K562 (cell line): ENCODE measurements at regions not wholly inside any gene's neighbourhood (a gene's known extent, or its start where the extent isn't known, plus 50 kb on each side); places are given as distances from the start of the nearest gene placed in this dataset.

ENCODE experiments used
- ATAC-seq: fragments of 200-7000 bp; cut with Tn5 transposase; 3 replicates; pipeline ENCODE4 v1.9.1; 2020; ENCODE audit warnings: moderate library complexity
- BruUV-seq: library from RNA; stranded (reverse); fragments of 400-500 nt; replicated peaks from 2 replicates; lab custom pipeline; 2021; lab: Mats Ljungman, UMichigan
- CTCF ChIA-PET: fragments of 300-600 bp; formaldehyde crosslinking; extraction: SDS; loops from one replicate; lab custom pipeline; 2021; ENCODE audit warnings: low intra/inter-chr PET ratio; lab: Yijun Ruan, JAX
- POLR2A ChIA-PET: fragments of 300-600, 350-650 bp; sonication (Branson Sonifier 250); formaldehyde crosslinking; extraction: SDS; loops from one replicate; lab custom pipeline; 2021; ENCODE audit warnings: antibody characterized with exemption, inconsistent platforms; lab: Yijun Ruan, JAX
- DNase-seq, 4 experiments: peaks; one replicate each; pipeline versions ENCODE4 v3.0.0 to v3.0.0-alpha.2; 2011 to 2018; ENCODE audit warnings: low spot score in 3 of 4, mixed read lengths in 3 of 4; ENCODE audit errors: extremely low read depth in 1 of 4
- FAIRE-seq: peaks from 2 replicates; lab custom pipeline; 2011; peaks lifted over from hg19 to GRCh38; lab: Jason Lieb, UNC
- H2AFZ ChIP-seq: 2 replicates; pipeline ENCODE4 v1.6.0; 2011; ENCODE audit warnings: low read depth, low read length, control low read depth, inconsistent platforms
- H3K27ac ChIP-seq: fragments of 200-600 bp; 3 replicates; pipeline ENCODE4 v1.8.0; 2011; ENCODE audit warnings: low read depth, mild to moderate bottlenecking, control low read depth, inconsistent platforms, low read length, moderate library complexity, mixed read lengths; ENCODE audit errors: extremely low read depth
- H3K27me3 ChIP-seq, 2 experiments: fragments of 300-600 bp in 1 of 2; 2 replicates in 1 of 2; 3 replicates in 1 of 2; pipeline versions ENCODE4 v1.6.0 to v1.8.0; 2011; ENCODE audit warnings: inconsistent platforms in 2 of 2, low read length in 2 of 2, mild to moderate bottlenecking in 1 of 2, mixed read lengths in 1 of 2, moderate library complexity in 1 of 2; ENCODE audit not compliant: control insufficient read depth in 2 of 2, insufficient read depth in 2 of 2
- H3K36me3 ChIP-seq: fragments of 300-600 bp; 3 replicates; pipeline ENCODE4 v1.8.0; 2011; ENCODE audit warnings: mild to moderate bottlenecking, low read length, inconsistent platforms; ENCODE audit not compliant: control insufficient read depth, insufficient read depth
- H3K4me1 ChIP-seq, 2 experiments: fragments of 200-600 bp in 1 of 2; replicated peaks in 1 of 2; 2 replicates in 1 of 2; 3 replicates in 1 of 2; pipeline versions ENCODE4 v1.5.1 to v1.8.0; 2011; ENCODE audit warnings: inconsistent platforms in 2 of 2, low read length in 2 of 2, mild to moderate bottlenecking in 1 of 2, mixed read lengths in 1 of 2, moderate library complexity in 1 of 2; ENCODE audit not compliant: control insufficient read depth in 2 of 2, insufficient read depth in 2 of 2
- H3K4me2 ChIP-seq: 2 replicates; pipeline ENCODE4 v1.6.1; 2011; ENCODE audit warnings: low read length, control low read depth, inconsistent platforms, mixed read lengths; ENCODE audit not compliant: insufficient read depth
- H3K4me3 ChIP-seq: fragments of 200-600 bp; sonication (generic), shearing (Covaris generic); 2 replicates; pipeline ENCODE4 v1.5.1; 2016; ENCODE audit warnings: control low read depth, inconsistent platforms
- H3K79me2 ChIP-seq: fragments of 200-600 bp; 3 replicates; pipeline ENCODE4 v1.8.0; 2011; ENCODE audit warnings: low read length, inconsistent platforms; ENCODE audit not compliant: control insufficient read depth, insufficient read depth
- H3K9ac ChIP-seq, 2 experiments: 2 replicates each; pipeline versions ENCODE4 v1.6.0 to v1.6.1; 2011; ENCODE audit warnings: low read depth in 2 of 2, low read length in 2 of 2, control low read depth in 1 of 2, inconsistent platforms in 1 of 2, mild to moderate bottlenecking in 1 of 2, mixed read lengths in 1 of 2; ENCODE audit not compliant: insufficient read depth in 1 of 2
- H3K9me1 ChIP-seq: one replicate; pipeline ENCODE4 v1.6.0; 2011; ENCODE audit warnings: inconsistent platforms, mild to moderate bottlenecking, low read length, moderate library complexity; ENCODE audit not compliant: control insufficient read depth, insufficient read depth
- H3K9me3 ChIP-seq: replicated peaks from 2 replicates; pipeline ENCODE4 v1.5.1; 2011; ENCODE audit warnings: low read depth, low read length, inconsistent platforms; ENCODE audit not compliant: control insufficient read depth, insufficient read depth
- H4K20me1 ChIP-seq: replicated peaks from 2 replicates; pipeline ENCODE4 v1.6.1; 2011; ENCODE audit warnings: low read length, inconsistent platforms, mixed read lengths; ENCODE audit not compliant: control insufficient read depth, insufficient read depth
- ARID4B ChIP-seq: sonication (generic); formaldehyde crosslinking; IDR thresholded peaks from 2 replicates; pipeline ENCODE4 v1.8.0; 2022; ENCODE audit warnings: mild to moderate bottlenecking, missing genetic modification reagents
- C11orf30 ChIP-seq: fragments of 450-650 bp; IDR thresholded peaks from 2 replicates; pipeline ENCODE4 v1.6.1; 2016; ENCODE audit warnings: low read depth, mild to moderate bottlenecking
- CREB3 ChIP-seq: fragments of 450-650 bp; conservative IDR thresholded peaks from 2 replicates; pipeline ENCODE4 v1.6.1; 2016; ENCODE audit warnings: missing genetic modification characterization, low read depth, mild to moderate bottlenecking, missing compliant biosample characterization, moderate library complexity
- HLTF ChIP-seq: fragments of 450-650 bp; IDR thresholded peaks from 2 replicates; pipeline ENCODE4 v1.6.1; 2016
- MEF2D ChIP-seq: conservative IDR thresholded peaks from 2 replicates; pipeline ENCODE4 v1.6.1; 2016; ENCODE audit warnings: low read depth, missing genetic modification characterization, missing compliant biosample characterization
- PHTF2 ChIP-seq: fragments of 250-450 bp; sonication (Bioruptor Pico); IDR thresholded peaks from 2 replicates; pipeline ENCODE4 v1.5.0; 2021; ENCODE audit warnings: mild to moderate bottlenecking
- SOX6 ChIP-seq: fragments of 450-650 bp; IDR thresholded peaks from 2 replicates; pipeline ENCODE4 v1.6.1; 2014; ENCODE audit warnings: mild to moderate bottlenecking
- TRIM25 ChIP-seq: fragments of 450-650 bp; IDR thresholded peaks from 2 replicates; pipeline ENCODE4 v1.7.0; 2016; ENCODE audit warnings: borderline replicate concordance
- ZNF316 ChIP-seq: fragments of 450-650 bp; IDR thresholded peaks from 2 replicates; pipeline ENCODE4 v1.6.1; 2016
- ZNF518B ChIP-seq: fragments of 250-450 bp; sonication (Bioruptor Pico); IDR thresholded peaks from 2 replicates; pipeline ENCODE4 v1.5.0; 2021; ENCODE audit warnings: mild to moderate bottlenecking, moderate library complexity
- WGBS: fragments of 100-300 bp; shearing (Covaris generic); methylation state at CpG from one replicate; pipeline ENCODE4 v1.1.6; 2016; ENCODE audit warnings: low coverage, mixed read lengths; ENCODE audit not compliant: insufficient coverage; ENCODE audit errors: missing lambda C conversion rate; 5-methylcytosine and 5-hydroxymethylcytosine counted together
- in situ Hi-C: fragments of 300-500 bp; cut with MboI; formaldehyde crosslinking; loops from 4 replicates; pipeline ENCODE4 v1.15.0; 2018; ENCODE audit warnings: inconsistent platforms, mixed read lengths
- intact Hi-C: fragments of 100-400 bp; cut with micrococcal nuclease; formaldehyde crosslinking; loops from 2 replicates; pipeline ENCODE4 v1.14.2; 2022

GRCh38 chr20:41877911-41878310 lies 259.7 kb upstream of the CHD6 start (continued):
- TF ChIP-seq CREB3 (tag) (no peak), PHTF2 (CRISPR knock-in tag) (no peak), TRIM25 (no peak), HLTF (no peak)
- TF ChIP-seq, all 486 proteins: peak for 0

GRCh38 chr20:41874658-41875057 lies 256.5 kb upstream of the CHD6 start:
- H3K27me3 ChIP-seq: 0 out of 5 replicates have a peak, but pooled peaks cover 0 to 2% of the 10 kb centered on the region in 2 experiments
- intact Hi-C loops: no loop called here
- ATAC-seq (no peak), FAIRE-seq (no peak), DNase-seq (no peak)
- no peaks in the 10 kb centered on the region for H3K36me3 ChIP-seq
- no peaks in the 10 kb centered on the region for H3K9me1 ChIP-seq
- H3K4me1 ChIP-seq: no peaks in the 10 kb centered on the region
- in situ Hi-C loops: no loop called here
- no peak overlapping the region for H2AFZ ChIP-seq
- H3K4me3 ChIP-seq: no peak overlapping the region
- no peaks in the 10 kb centered on the region for H3K9me3 ChIP-seq
- POLR2A ChIA-PET: no interaction called here
- H3K4me2 ChIP-seq: no peak overlapping the region
- TF ChIP-seq C11orf30 (peak; percentile 19; the same call in 1 of the 2 replicates), SOX6 (no peak), ZNF518B (no peak), ZNF316 (peak; percentile 20; the same call in 1 of the 2 replicates), ARID4B (CRISPR knock-in tag) (no peak), MEF2D (tag) (no peak)
- no peak overlapping the region for H3K9ac ChIP-seq
- 0% methylated on average over 1 of the region's 1 CpG for WGBS
- H3K79me2 ChIP-seq: no peaks in the 10 kb centered on the region
- H3K27ac ChIP-seq: no peak overlapping the region
- CTCF ChIA-PET: no interaction called here
- BruUV-seq: no TSS peak
- H4K20me1 ChIP-seq: no peaks in the 10 kb centered on the region
